ENCODE measurements at regions not wholly inside any gene's neighbourhood (a gene's known extent, or its start where the extent isn't known, plus 50 kb on each side); places are given as distances from the start of the nearest gene placed in this dataset.
A peak's percentile ranks its signal among the peaks of the same experiment; 100 is the strongest.

GRCh38 chr1:243933495-243933894, 83.5 kb upstream of the AKT3 start:
- Mint-ChIP-seq H3K9me3 (peaks cover 5% of the 10 kb centered on the region), H3K27me3 (peaks cover 15% of the 10 kb centered on the region), H3K4me1 (peaks cover 4% of the 10 kb centered on the region), H3K36me3 (ENCODE audit: low read depth) (no peaks in the 10 kb centered on the region), H3K27ac (no peak overlapping the region), H3K4me3 (no peak overlapping the region)
- no peak for ATAC-seq (replicated peaks)

DNA sequence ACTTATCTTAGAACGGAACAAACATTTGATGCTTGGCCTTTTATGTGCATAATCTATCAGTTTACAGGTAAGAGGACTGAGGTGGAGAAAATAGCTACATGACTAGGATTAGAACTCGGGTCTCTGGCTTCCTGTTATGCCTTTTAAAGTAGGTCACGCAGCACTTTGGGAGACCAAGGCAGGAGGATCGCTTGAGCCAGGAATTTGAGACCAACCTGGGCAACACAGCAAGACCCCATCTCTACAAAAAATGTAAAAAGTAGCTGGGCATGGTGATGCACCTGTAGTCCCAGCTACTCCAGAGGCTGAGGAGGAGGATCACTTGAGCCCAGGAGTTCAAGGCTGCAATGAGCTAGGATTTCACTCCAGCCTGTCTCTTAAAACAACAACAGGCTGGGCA, 81.9 kb upstream of the AKT3 start:
- Mint-ChIP-seq H3K9me3 (peaks cover 5% of the 10 kb centered on the region), H3K27ac (no peak overlapping the region), H3K4me3 (no peak overlapping the region), H3K27me3 (peaks cover 11% of the 10 kb centered on the region), H3K36me3 (ENCODE audit: low read depth) (no peaks in the 10 kb centered on the region), H3K4me1 (no peaks in the 10 kb centered on the region)
- no peak for ATAC-seq (replicated peaks)

DNA sequence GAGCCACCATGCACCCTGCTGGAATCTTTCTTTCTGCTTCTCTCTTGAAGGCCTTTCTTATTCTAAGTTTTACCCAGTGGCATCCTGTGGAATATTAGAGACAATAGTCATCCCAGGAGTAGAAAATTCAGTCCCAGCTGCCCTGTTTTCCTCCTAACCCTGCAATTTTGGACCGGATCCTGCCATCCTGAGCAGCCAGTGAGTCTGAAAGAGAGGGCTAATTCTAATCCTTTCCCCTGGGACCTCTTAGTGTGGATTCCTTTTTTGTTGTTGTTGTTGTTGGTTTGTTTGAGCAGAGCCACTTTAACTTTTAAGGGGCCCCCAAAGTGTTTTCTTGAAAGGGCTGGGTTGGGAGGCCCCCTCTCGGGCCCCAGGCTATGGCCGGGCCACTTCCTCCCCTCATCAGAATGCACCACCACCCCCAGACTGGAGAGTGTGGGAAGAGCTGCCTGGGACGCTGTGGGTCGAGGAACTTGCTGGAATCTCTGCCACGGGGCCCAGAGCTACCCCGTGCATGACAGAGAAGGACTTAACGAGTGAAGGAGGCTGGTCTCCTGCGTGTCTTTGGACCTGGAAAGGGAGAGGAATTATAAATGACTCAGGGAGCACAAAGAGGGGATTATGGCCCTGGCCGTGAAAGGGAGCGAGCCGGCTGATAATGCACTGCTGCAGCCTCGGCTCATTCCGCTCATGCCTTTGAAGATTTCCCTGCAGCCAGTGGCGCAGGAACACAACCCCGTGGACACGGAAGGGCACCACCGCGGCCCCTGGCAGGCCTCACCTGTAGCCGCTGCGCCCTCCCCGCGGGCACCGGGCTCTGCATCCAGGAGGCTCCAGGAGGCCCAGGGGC, 81.0 kb upstream of the AKT3 start:
- peaks cover 5% of the 10 kb centered on the region for H3K9me3 Mint-ChIP-seq
- ATAC-seq (replicated peaks) = no peak
- H3K27ac Mint-ChIP-seq = no peak overlapping the region
- H3K27me3 Mint-ChIP-seq = peaks cover 8% of the 10 kb centered on the region
- no peaks in the 10 kb centered on the region for H3K36me3 Mint-ChIP-seq (ENCODE audit: low read depth)
- no peaks in the 10 kb centered on the region for H3K4me1 Mint-ChIP-seq
- no peak overlapping the region for H3K4me3 Mint-ChIP-seq

DNA sequence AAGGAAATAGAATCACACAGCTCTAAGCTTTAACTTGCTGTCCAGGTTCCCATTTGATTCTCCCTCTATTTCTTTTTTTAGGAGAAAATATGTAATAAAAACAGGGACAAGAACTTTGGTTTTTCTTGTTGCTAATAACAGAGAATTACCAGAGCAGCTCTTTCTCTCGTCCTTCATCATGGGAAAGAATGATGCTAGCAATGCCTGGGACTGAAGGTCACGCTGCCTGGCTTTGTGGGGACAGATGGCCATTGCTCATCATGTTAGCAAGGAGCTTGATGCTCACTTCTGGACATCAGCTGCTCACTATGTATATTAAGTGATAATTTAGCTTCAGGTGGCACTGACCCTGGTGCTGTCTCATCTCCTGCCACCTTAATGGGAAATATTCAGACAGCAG, 77.3 kb upstream of the AKT3 start:
- ATAC-seq (replicated peaks) = no peak
- no peak overlapping the region for H3K27ac Mint-ChIP-seq
- no peaks in the 10 kb centered on the region for H3K4me1 Mint-ChIP-seq
- H3K9me3 Mint-ChIP-seq = no peaks in the 10 kb centered on the region
- peaks cover 3% of the 10 kb centered on the region for H3K27me3 Mint-ChIP-seq
- H3K36me3 Mint-ChIP-seq (ENCODE audit: low read depth) = no peaks in the 10 kb centered on the region
- H3K4me3 Mint-ChIP-seq = no peak overlapping the region

- H3K27ac Mint-ChIP-seq = no peak overlapping the region
- H3K36me3 Mint-ChIP-seq (ENCODE audit: low read depth) = no peaks in the 10 kb centered on the region
- H3K4me1 Mint-ChIP-seq = no peaks in the 10 kb centered on the region
- ATAC-seq (replicated peaks) = no peak
- no peak overlapping the region for H3K4me3 Mint-ChIP-seq
- H3K27me3 Mint-ChIP-seq = peaks cover 3% of the 10 kb centered on the region
- H3K9me3 Mint-ChIP-seq = no peaks in the 10 kb centered on the region
Observed at GRCh38 chr1:243926803-243927245, 76.8 kb upstream of the AKT3 start.

DNA sequence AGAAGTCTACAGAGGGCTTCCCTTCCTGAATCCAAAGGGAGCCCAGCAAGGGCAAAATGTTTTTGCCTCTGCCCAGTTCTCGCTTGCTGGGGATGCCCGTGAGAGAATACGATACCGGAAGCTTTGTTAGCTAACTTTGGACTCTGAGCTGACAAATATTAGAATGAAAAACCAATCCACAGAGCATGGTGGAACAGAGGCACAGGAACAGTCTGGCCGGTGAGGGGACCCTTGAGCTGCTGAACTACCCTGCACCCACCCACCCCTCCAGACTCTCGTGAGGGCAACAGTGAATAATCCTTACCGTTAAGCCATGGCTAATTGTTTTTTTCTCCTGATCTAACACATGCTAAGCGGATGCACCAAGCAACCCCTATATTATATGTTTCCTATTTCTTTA, 76.3 kb upstream of the AKT3 start:
- no peak for ATAC-seq (replicated peaks)
- Mint-ChIP-seq H3K27me3 (peaks cover 5% of the 10 kb centered on the region), H3K27ac (no peak overlapping the region), H3K4me3 (no peak overlapping the region), H3K4me1 (no peaks in the 10 kb centered on the region), H3K9me3 (no peaks in the 10 kb centered on the region), H3K36me3 (ENCODE audit: low read depth) (no peaks in the 10 kb centered on the region)

- Mint-ChIP-seq H3K4me1 (no peaks in the 10 kb centered on the region), H3K4me3 (no peak overlapping the region), H3K9me3 (no peaks in the 10 kb centered on the region), H3K27ac (no peak overlapping the region), H3K27me3 (peaks cover 14% of the 10 kb centered on the region), H3K36me3 (ENCODE audit: low read depth) (no peaks in the 10 kb centered on the region)
- ATAC-seq (replicated peaks) = no peak
Observed at GRCh38 chr1:243924588-243925349, 74.7 kb upstream of the AKT3 start.

GRCh38 chr1:243924188-243924587, 74.1 kb upstream of the AKT3 start:
- Mint-ChIP-seq H3K4me1 (no peaks in the 10 kb centered on the region), H3K4me3 (no peak overlapping the region), H3K27me3 (peaks cover 17% of the 10 kb centered on the region), H3K9me3 (no peaks in the 10 kb centered on the region), H3K36me3 (ENCODE audit: low read depth) (no peaks in the 10 kb centered on the region), H3K27ac (no peak overlapping the region)
- no peak for ATAC-seq (replicated peaks)

GRCh38 chr1:243923292-243924171, 73.5 kb upstream of the AKT3 start:
- H3K4me1 Mint-ChIP-seq = no peaks in the 10 kb centered on the region
- no peaks in the 10 kb centered on the region for H3K9me3 Mint-ChIP-seq
- peaks cover 19% of the 10 kb centered on the region for H3K27me3 Mint-ChIP-seq
- ATAC-seq (replicated peaks) = no peak
- H3K36me3 Mint-ChIP-seq (ENCODE audit: low read depth) = no peaks in the 10 kb centered on the region
- H3K4me3 Mint-ChIP-seq = no peak overlapping the region
- H3K27ac Mint-ChIP-seq = no peak overlapping the region

DNA sequence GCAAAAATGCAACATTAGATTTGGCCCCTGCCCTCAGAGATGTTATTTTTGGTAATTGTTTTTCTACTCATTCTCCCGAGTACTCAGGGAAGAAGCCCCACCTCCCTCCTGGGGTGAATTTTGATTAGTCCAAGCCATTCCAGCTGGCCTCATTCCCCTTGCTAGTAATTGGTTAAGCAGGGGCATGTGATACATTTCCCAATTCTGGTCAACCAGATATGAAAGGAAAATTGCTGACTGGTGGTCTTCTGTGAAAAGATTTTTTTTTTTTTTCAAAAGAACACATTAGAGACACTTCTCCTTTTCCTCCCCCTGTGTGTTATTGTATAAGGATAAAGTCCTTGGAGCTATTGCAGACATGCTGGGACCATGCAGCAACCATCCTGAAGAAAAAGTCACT, 71.1 kb upstream of the AKT3 start:
- no peak overlapping the region for H3K4me3 Mint-ChIP-seq
- H3K9me3 Mint-ChIP-seq = no peaks in the 10 kb centered on the region
- H3K27ac Mint-ChIP-seq = no peak overlapping the region
- H3K4me1 Mint-ChIP-seq = peaks cover 10% of the 10 kb centered on the region
- no peak for ATAC-seq (replicated peaks)
- no peaks in the 10 kb centered on the region for H3K36me3 Mint-ChIP-seq (ENCODE audit: low read depth)
- H3K27me3 Mint-ChIP-seq = peaks cover 38% of the 10 kb centered on the region

DNA sequence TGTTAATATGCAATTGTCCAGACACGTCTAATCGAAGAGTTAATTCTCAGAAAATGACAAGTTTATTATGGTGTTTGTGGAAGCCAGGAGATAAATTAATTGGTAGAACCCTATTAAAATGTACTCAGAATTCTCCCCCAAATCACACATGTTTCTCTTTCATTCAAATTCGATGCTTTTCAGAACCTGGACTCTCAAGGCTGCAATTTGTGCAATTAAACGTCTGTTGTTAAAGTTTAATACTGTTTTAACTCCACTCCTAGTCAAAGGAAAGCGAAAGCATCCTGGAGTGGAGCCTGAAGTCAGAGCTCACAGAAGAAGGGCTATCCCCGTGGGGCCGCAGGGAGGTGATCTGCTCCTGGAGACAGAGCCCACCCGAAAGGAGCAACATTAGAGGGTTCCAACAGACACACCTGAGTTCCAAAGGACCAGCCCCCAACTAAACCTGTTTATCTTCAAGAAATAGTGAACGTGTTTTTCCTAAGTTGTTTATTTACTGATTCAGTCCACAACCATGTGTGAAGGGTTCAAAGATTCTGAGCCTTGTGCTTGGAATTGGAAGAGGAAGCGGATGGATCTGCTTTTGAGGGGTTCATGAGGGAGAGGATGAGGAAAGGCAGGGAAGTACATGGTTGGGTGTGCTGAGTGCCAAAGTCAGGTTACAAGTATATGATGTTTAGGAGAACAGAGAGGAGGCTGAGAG, 68.0 kb upstream of the AKT3 start:
- Mint-ChIP-seq H3K27me3 (peaks cover 43% of the 10 kb centered on the region), H3K36me3 (ENCODE audit: low read depth) (no peaks in the 10 kb centered on the region), H3K4me1 (peaks cover 10% of the 10 kb centered on the region), H3K27ac (no peak overlapping the region), H3K4me3 (peak overlapping the region; percentile 83), H3K9me3 (no peaks in the 10 kb centered on the region)
- ATAC-seq (replicated peaks) = no peak

DNA sequence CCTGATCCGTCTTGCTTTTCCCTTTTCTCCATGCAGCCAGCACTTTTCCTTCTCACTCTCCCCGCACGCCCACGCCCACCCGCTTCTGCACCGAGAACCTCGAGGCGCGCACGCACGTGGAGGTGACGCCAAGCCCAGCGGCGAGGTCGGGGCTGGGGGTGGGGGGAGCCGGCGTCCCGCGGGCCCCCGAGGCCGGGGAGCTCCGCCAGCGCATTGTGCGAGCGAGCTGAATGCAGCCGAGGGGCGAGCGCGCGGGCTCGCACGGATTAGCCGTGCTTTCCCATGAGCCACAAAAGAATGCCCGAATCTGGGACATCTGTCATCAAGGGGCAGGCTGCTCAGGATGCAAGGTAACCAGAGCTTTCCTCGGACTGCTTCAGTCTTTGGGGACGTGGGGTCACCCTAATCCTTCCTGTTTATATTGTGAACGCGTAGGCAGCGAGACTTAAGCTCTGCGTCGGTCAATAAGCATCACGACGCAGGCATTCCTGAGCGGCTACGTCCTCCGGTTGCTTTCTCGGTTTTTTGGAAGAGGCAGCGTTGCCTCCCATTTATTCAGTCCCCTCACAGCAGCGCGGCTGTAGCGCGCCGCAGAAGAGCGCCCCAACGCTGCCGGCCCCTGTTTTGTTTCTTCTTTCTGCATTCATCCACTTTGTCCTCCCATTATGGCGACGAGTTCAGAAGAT, 67.3 kb upstream of the AKT3 start:
- peak; percentile 40 for ATAC-seq (replicated peaks)
- Mint-ChIP-seq H3K4me1 (peaks cover 10% of the 10 kb centered on the region), H3K9me3 (no peaks in the 10 kb centered on the region), H3K27ac (no peak overlapping the region), H3K4me3 (peak overlapping the region; percentile 83), H3K36me3 (ENCODE audit: low read depth) (no peaks in the 10 kb centered on the region), H3K27me3 (peaks cover 46% of the 10 kb centered on the region)

DNA sequence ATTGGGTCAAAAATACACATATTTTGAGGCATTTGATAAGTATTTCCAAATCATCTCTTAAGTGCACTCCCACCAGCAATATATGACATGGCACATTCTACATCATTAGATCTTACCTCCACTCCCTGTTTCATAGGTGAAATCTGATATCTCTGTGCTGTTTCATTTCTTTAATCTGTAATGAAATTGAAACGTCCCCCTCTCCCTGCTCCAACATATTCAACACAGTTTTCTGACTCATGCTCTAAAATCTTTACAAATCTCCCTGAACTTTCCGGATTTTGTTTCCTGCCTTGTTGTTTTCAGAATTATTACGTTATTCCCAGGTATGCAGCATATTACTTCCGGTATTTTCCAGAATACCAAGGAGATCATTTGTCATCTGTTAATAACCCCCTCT, 66.1 kb upstream of the AKT3 start:
- Mint-ChIP-seq H3K4me1 (peaks cover 10% of the 10 kb centered on the region), H3K36me3 (ENCODE audit: low read depth) (no peaks in the 10 kb centered on the region), H3K27ac (no peak overlapping the region), H3K4me3 (peak overlapping the region; percentile 68), H3K9me3 (no peaks in the 10 kb centered on the region), H3K27me3 (peaks cover 43% of the 10 kb centered on the region)
- ATAC-seq (replicated peaks) = no peak
